ENCODE measurements at regions not wholly inside any gene's neighbourhood (a gene's known extent, or its start where the extent isn't known, plus 50 kb on each side); places are given as distances from the start of the nearest gene placed in this dataset.

DNA sequence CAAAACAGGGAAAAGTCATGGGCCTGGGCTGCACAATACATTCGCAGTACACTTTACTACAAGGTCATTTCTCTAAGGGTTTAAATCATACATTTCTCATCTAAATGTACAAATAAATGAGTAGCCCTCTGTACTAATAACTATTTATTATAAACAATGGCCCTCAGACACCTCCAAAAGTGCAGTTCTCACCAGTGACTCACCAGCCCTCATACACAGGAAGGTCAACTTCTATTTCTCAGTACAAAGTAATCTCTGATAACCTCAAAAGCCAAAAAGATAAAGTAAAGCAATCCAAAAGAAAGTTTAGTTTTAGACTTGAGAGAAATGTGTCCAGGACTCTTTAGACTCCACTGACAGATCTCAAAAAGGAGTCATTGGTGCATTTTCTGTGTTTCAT lies 1258.1 kb upstream of the CDH6 start:
- TF ChIP-seq CTCF (IDR thresholded peaks at IDR 0.05) (no peak), POLR2A (IDR thresholded peaks at IDR 0.05) (no peak), EP300 (IDR thresholded peaks at IDR 0.05) (no peak)
